ENCODE measurements at regions not wholly inside any gene's neighbourhood (a gene's known extent, or its start where the extent isn't known, plus 50 kb on each side); places are given as distances from the start of the nearest gene placed in this dataset.

DNA sequence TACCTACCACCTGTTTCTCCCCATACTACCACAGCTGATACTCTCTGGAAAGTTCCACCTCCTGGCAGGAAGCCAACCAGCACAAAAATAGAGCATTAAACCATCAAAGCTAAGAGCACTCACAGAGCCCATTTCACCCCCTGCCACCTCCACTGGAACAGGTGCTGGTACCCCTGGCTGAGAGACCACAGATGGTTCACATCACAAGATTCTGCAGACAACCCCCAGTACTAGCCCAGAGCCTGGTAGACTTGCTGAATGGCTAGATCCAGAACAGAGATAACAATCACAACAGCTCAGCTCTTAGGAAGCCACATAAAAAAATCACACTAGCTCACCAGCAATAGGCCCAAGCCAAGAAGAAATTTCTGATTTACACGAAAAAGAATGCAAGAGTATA, 855.2 kb downstream of the FSCB start:
- TF ChIP-seq, protein P1, sequence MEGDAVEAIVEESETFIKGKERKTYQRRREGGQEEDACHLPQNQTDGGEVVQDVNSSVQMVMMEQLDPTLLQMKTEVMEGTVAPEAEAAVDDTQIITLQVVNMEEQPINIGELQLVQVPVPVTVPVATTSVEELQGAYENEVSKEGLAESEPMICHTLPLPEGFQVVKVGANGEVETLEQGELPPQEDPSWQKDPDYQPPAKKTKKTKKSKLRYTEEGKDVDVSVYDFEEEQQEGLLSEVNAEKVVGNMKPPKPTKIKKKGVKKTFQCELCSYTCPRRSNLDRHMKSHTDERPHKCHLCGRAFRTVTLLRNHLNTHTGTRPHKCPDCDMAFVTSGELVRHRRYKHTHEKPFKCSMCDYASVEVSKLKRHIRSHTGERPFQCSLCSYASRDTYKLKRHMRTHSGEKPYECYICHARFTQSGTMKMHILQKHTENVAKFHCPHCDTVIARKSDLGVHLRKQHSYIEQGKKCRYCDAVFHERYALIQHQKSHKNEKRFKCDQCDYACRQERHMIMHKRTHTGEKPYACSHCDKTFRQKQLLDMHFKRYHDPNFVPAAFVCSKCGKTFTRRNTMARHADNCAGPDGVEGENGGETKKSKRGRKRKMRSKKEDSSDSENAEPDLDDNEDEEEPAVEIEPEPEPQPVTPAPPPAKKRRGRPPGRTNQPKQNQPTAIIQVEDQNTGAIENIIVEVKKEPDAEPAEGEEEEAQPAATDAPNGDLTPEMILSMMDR (IDR thresholded peaks at IDR 0.05; ENCODE audit: low read depth, low read length) = no peak
- no peak overlapping the region for H3K4me3 ChIP-seq (ENCODE audit: low read depth, low read length)

- H3K4me3 ChIP-seq (ENCODE audit: low read depth, low read length) = no peak overlapping the region
- TF ChIP-seq, protein P1 (IDR thresholded peaks at IDR 0.05; ENCODE audit: low read depth, low read length) = no peak
Measured at GRCh38 chr14:43651185-43651787, 855.8 kb downstream of the FSCB start.

DNA sequence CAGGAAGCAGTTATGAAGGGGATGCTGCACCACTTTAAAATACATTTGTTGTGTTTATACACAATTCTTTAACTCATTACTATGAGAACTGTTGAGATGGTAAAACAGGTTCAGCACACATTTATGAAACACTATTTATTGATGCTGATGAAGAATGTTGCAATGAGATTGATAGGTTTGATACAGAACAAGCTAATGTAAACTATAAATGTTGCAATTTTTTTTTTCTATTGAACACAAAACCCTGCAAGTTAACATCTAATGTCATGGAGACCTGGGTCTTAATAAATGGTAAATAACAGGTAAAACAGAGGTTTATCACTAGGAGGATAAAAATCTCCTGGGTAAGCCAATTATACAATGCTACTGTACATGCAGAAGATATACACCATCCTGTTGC, 857.6 kb downstream of the FSCB start:
- TF ChIP-seq, protein P1 (IDR thresholded peaks at IDR 0.05; ENCODE audit: low read depth, low read length) = no peak
- H3K4me3 ChIP-seq (ENCODE audit: low read depth, low read length) = no peak overlapping the region

- TF ChIP-seq, protein P1 (IDR thresholded peaks at IDR 0.05; ENCODE audit: low read depth, low read length) = no peak
Measured at GRCh38 chr14:43647302-43647701, 859.8 kb downstream of the FSCB start.

DNA sequence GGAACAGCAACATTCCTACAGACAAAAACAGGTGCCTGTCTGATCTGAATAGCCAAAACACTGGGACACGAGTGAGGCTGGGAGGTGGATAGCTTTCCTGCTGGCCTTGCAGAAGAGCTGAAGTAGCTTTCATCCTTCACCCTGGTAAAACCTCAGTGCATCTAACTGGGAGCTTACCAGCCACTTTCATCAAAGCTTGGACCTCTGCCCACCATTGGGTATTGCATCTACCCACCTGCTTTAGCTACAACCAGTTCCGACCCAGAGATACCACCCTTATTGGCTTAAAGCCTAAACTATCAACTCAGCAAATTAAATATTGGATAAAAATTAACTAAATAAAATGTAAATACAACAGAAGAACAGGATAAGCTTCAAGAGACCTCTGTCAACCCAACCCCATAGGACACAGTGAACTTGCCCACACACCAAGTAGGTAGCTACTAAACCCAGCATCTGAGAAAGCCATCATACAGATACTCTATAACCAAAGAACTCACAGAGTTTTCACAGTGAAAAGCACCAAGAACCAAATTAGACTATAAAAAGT, 866.3 kb downstream of the FSCB start:
- TF ChIP-seq, protein P1 (IDR thresholded peaks at IDR 0.05; ENCODE audit: low read depth, low read length) = no peak

More at GRCh38 chr14:43647302-43647701, 859.8 kb downstream of the FSCB start:
- no peak overlapping the region for H3K4me3 ChIP-seq (ENCODE audit: low read depth, low read length)

GRCh38 chr14:43625294-43625693, 881.8 kb downstream of the FSCB start:
- no peak overlapping the region for H3K4me3 ChIP-seq (ENCODE audit: low read depth, low read length)
- TF ChIP-seq, protein P1 (IDR thresholded peaks at IDR 0.05; ENCODE audit: low read depth, low read length) = no peak

More for the DNA sequence above, 866.3 kb downstream of the FSCB start:
- no peak overlapping the region for H3K4me3 ChIP-seq (ENCODE audit: low read depth, low read length)

DNA sequence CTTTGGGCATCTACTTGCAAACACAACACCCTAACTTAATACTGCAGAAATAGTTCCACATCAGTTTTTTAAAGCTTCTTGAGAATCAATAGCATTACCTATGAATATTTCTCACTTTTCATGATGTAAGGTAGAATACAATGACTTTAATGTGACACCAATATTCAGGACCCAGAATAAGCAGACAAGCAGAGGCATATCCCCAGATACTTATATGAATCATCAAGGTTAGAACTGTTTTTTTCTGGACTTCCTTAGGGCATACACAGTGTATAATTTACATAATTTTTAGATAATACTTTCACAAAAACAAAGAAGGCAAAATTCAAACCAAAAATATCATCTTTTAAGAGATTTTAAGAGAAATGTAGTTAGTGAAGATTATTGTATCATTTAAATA, 885.8 kb downstream of the FSCB start:
- TF ChIP-seq, protein P1 (IDR thresholded peaks at IDR 0.05; ENCODE audit: low read depth, low read length) = no peak
- no peak overlapping the region for H3K4me3 ChIP-seq (ENCODE audit: low read depth, low read length)

Data from WI38 (cell line).